Gastroesophageal sphincter (tissue), 3 donors: ENCODE measurements at regions not wholly inside any gene's neighbourhood (a gene's known extent, or its start where the extent isn't known, plus 50 kb on each side); places are given as distances from the start of the nearest gene placed in this dataset.

Experiments
- CTCF ChIP-seq, 4 experiments: fragments of 200-600 bp in 2 of 4; fragments of 450-650 bp in 2 of 4; sonication (generic) in 1 of 4; IDR thresholded peaks; one replicate each; pipeline ENCODE4 v1.5.1; 2017 to 2019; ENCODE audit warnings: antibody characterized with exemption in 4 of 4, mild to moderate bottlenecking in 2 of 4, moderate library complexity in 2 of 4
- POLR2AphosphoS5 ChIP-seq: sonication (generic); formaldehyde crosslinking; IDR thresholded peaks from one replicate; pipeline ENCODE4 v1.6.1; 2017; ENCODE audit warnings: antibody characterized with exemption

DNA sequence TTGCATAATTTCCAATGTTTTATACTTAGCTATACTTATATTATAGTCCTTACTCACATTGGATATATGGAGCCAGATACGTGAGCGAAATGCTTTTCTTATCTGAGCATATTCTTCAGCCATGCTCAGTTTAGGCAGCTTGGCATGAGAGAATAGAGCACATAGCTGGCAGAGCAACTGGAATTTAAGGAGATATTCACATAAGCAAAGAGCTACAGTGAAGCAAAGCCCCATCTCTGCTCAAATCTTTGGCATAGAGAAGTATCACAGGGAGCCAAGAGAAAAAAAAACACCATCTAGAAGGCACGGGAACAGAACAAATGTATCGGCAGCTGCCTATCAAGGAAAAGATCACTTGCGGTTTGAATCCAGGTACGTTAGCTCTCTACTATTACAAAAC is 734.2 kb upstream of the KIF2B start:
- TF ChIP-seq CTCF (IDR thresholded peaks at IDR 0.05) = no peak
- TF ChIP-seq POLR2AphosphoS5 = no peak
